Natural killer cell (primary cell): ENCODE measurements at regions not wholly inside any gene's neighbourhood (a gene's known extent, or its start where the extent isn't known, plus 50 kb on each side); places are given as distances from the start of the nearest gene placed in this dataset.

Experiments used
- ATAC-seq, 3 donors: fragments of 150-1000 bp in 2 of 3; fragments of 200-7000 bp in 1 of 3; cut with Tn5 transposase; 1 replicate in 1 of 3; 2 replicates in 2 of 3; pipeline ENCODE4 v1.10.0; 2021; ENCODE audit warnings: mild to moderate bottlenecking in 2 of 3, moderate library complexity in 2 of 3
- DNase-seq, 2 donors: peaks; one replicate each; pipeline versions ENCODE4 v3.0.0 to v3.0.0-alpha.2; 2013 to 2021; ENCODE audit warnings: mixed read lengths in 1 of 2
- H3K27ac ChIP-seq: one replicate; pipeline ENCODE4 v1.5.1; 2013; ENCODE audit warnings: mild to moderate bottlenecking, low read length
- H3K27me3 ChIP-seq: one replicate; pipeline ENCODE4 v1.6.1; 2013; ENCODE audit warnings: low read length; ENCODE audit not compliant: control insufficient read depth, insufficient read depth
- H3K36me3 ChIP-seq: one replicate; pipeline ENCODE4 v1.6.1; 2013; ENCODE audit warnings: low read length; ENCODE audit not compliant: control insufficient read depth, insufficient read depth
- H3K4me1 ChIP-seq: one replicate; pipeline ENCODE4 v1.6.1; 2013; ENCODE audit warnings: low read length; ENCODE audit not compliant: control insufficient read depth, insufficient read depth
- H3K4me3 ChIP-seq: one replicate; pipeline ENCODE4 v1.5.1; 2013; ENCODE audit warnings: low read length
- H3K9me3 ChIP-seq: one replicate; pipeline ENCODE4 v1.6.1; 2013; ENCODE audit warnings: low read length; ENCODE audit not compliant: control insufficient read depth, insufficient read depth
- H3K27ac Mint-ChIP-seq, 2 donors: one replicate each; pipeline ENCODE4 v1.8.0; 2022; ENCODE audit warnings: mild to moderate bottlenecking in 2 of 2, mixed read lengths in 2 of 2, moderate library complexity in 1 of 2
- H3K27me3 Mint-ChIP-seq, 2 donors: one replicate each; pipeline ENCODE4 v1.8.0; 2022; ENCODE audit warnings: low read depth in 2 of 2, mixed read lengths in 2 of 2
- H3K36me3 Mint-ChIP-seq: one replicate; pipeline ENCODE4 v1.8.0; 2022; ENCODE audit warnings: mixed read lengths
- H3K4me1 Mint-ChIP-seq, 2 donors: one replicate each; pipeline ENCODE4 v1.8.0; 2022; ENCODE audit warnings: mixed read lengths in 2 of 2
- H3K4me3 Mint-ChIP-seq: one replicate; pipeline ENCODE4 v1.8.0; 2022; ENCODE audit warnings: mild to moderate bottlenecking, moderate library complexity, mixed read lengths
- H3K9me3 Mint-ChIP-seq, 2 donors: one replicate each; pipeline ENCODE4 v1.8.0; 2022; ENCODE audit warnings: mixed read lengths in 2 of 2
- WGBS: methylation state at CpG from one replicate; pipeline ENCODE4 v1.1.7; 2013; ENCODE audit warnings: missing lambda C conversion rate; ENCODE audit not compliant: insufficient coverage; 5-methylcytosine and 5-hydroxymethylcytosine counted together
- intact Hi-C: fragments of 100-400 bp; cut with micrococcal nuclease; formaldehyde crosslinking; loops from one replicate; pipeline ENCODE4 v1.14.2; 2022
- TF ChIP-seq, protein P1 (sequence below): fragments of 200-600 bp; IDR thresholded peaks from one replicate; pipeline ENCODE4 v1.8.0; 2022; ENCODE audit warnings: antibody characterized with exemption

- no peak overlapping the region for H3K4me3 Mint-ChIP-seq
- DNase-seq = no peak
- Histone ChIP-seq H3K9me3 (peaks cover 5% of the 10 kb centered on the region), H3K27me3 (no peaks in the 10 kb centered on the region), H3K36me3 (no peaks in the 10 kb centered on the region), H3K4me1 (no peaks in the 10 kb centered on the region), H3K27ac (no peak overlapping the region), H3K4me3 (no peak overlapping the region)
- no peaks in the 10 kb centered on the region for H3K4me1 Mint-ChIP-seq
- no peak overlapping the region for H3K27ac Mint-ChIP-seq
- TF ChIP-seq, protein P1, sequence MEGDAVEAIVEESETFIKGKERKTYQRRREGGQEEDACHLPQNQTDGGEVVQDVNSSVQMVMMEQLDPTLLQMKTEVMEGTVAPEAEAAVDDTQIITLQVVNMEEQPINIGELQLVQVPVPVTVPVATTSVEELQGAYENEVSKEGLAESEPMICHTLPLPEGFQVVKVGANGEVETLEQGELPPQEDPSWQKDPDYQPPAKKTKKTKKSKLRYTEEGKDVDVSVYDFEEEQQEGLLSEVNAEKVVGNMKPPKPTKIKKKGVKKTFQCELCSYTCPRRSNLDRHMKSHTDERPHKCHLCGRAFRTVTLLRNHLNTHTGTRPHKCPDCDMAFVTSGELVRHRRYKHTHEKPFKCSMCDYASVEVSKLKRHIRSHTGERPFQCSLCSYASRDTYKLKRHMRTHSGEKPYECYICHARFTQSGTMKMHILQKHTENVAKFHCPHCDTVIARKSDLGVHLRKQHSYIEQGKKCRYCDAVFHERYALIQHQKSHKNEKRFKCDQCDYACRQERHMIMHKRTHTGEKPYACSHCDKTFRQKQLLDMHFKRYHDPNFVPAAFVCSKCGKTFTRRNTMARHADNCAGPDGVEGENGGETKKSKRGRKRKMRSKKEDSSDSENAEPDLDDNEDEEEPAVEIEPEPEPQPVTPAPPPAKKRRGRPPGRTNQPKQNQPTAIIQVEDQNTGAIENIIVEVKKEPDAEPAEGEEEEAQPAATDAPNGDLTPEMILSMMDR = no peak
- no peaks in the 10 kb centered on the region for H3K36me3 Mint-ChIP-seq
- H3K27me3 Mint-ChIP-seq = peaks cover 0 to 3% of the 10 kb centered on the region in 2 donors
- WGBS = 78% methylated on average over 7 of the region's 7 CpGs
- intact Hi-C loops = no loop called here
- H3K9me3 Mint-ChIP-seq = peaks cover 0 to 5% of the 10 kb centered on the region in 2 donors
- no peak for ATAC-seq
These were observed 193.0 kb upstream of the PITRM1 start for GRCh38 chr10:3365630-3366029.

DNA sequence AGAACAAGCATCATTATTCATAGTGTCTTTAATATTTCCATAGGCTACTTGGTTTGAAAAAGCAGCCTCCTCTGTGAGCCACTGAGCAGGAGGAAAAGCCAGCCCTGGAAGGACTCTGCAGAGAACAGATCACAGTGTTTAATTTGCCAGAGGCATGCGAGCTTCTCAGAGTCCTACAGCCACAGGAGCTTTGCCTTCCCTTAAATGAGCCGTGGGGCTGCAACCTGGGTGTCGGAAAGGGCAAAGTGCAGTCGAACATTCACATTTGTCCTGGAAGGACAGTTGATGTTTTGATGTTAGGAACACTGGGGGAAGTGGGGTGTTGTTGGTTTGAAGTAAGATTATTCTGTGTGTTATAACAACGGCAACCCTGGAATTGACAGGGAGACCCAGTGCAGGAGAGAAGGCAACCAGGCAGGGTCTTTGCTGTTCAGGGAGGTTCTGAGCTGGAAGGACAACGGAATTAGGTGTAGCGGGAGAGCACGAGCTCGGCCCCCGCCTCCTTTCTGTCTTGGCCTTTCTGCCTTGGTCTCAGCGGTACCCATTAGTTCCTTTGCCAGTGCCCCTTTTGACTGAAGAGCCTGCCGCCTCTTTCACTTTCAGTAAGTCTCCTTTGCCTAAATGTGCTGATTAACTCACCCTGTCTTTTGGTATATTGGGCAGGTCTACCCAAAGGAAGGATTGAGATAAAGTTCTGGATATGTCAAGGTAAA, 192.3 kb upstream of the PITRM1 start:
- H3K36me3 Mint-ChIP-seq = no peaks in the 10 kb centered on the region
- TF ChIP-seq, protein P1 = no peak
- Histone ChIP-seq H3K27ac (no peak overlapping the region), H3K9me3 (peaks cover 5% of the 10 kb centered on the region), H3K4me1 (no peaks in the 10 kb centered on the region), H3K4me3 (no peak overlapping the region), H3K36me3 (no peaks in the 10 kb centered on the region), H3K27me3 (no peaks in the 10 kb centered on the region)
- WGBS = 90% methylated on average over 12 of the region's 12 CpGs
- peaks cover 0 to 3% of the 10 kb centered on the region in 2 donors for H3K27me3 Mint-ChIP-seq
- no peak overlapping the region for H3K27ac Mint-ChIP-seq
- peaks cover 0 to 5% of the 10 kb centered on the region in 2 donors for H3K9me3 Mint-ChIP-seq
- intact Hi-C loops = no loop called here
- no peak overlapping the region for H3K4me3 Mint-ChIP-seq
- DNase-seq (no peak), ATAC-seq (no peak)
- no peaks in the 10 kb centered on the region for H3K4me1 Mint-ChIP-seq

DNA sequence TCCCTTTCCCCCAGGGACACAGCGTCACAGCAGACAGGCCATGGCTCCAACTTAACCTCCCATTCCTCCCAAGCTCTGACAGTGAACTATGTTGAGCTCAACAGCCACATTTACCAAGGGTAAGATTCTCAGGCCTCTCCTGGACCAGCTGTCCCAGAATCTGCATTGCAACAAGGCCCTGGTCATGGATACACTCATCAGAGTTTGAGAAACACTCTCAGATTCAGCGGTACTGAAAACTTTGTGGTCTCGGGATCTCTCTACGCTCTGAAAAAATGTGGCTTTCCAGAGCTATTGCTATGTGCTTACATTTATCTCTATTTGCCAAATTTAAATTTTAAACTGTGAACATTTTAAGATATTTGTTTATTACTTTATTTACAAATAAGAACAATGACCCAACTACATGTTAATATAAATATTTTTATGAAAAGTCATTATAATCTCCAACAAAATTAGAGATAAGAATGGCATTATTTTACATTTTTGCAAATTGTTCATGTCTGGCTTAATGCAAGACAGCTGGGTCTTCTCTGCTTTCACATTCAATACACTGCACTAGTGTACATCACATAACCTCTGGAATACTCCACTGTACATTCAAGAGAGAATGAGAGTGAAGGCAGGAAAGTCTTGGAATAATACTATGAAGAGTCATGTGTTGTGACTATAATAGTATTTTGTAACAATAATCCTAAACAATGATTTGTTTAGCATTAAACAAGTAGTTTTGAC, 190.9 kb upstream of the PITRM1 start:
- H3K4me1 Mint-ChIP-seq = no peaks in the 10 kb centered on the region
- H3K36me3 Mint-ChIP-seq = no peaks in the 10 kb centered on the region
- peaks cover 0 to 5% of the 10 kb centered on the region in 2 donors for H3K9me3 Mint-ChIP-seq
- Histone ChIP-seq H3K27ac (no peak overlapping the region), H3K4me3 (no peak overlapping the region), H3K36me3 (no peaks in the 10 kb centered on the region), H3K9me3 (peaks cover 5% of the 10 kb centered on the region), H3K4me1 (no peaks in the 10 kb centered on the region), H3K27me3 (no peaks in the 10 kb centered on the region)
- ATAC-seq = no peak
- WGBS = 96% methylated on average over 4 of the region's 4 CpGs
- TF ChIP-seq, protein P1 = no peak
- H3K27ac Mint-ChIP-seq = no peak overlapping the region
- DNase-seq = no peak
- H3K4me3 Mint-ChIP-seq = no peak overlapping the region
- intact Hi-C loops = no loop called here
- H3K27me3 Mint-ChIP-seq = peaks cover 0 to 3% of the 10 kb centered on the region in 2 donors
